ENCODE measurements at regions not wholly inside any gene's neighbourhood (a gene's known extent, or its start where the extent isn't known, plus 50 kb on each side); places are given as distances from the start of the nearest gene placed in this dataset.

GRCh38 chr14:104342435-104343293 is 204.3 kb downstream of the KIF26A start:
- TF ChIP-seq FOXP1 (CRISPR knock-in tag; IDR thresholded peaks at IDR 0.05; ENCODE audit: borderline replicate concordance) (no peak), HMGXB4 (CRISPR knock-in tag; IDR thresholded peaks at IDR 0.05) (0 out of 2 replicates have a peak, but pooled peaks have one; percentile 1), ZNF671 (CRISPR knock-in tag; IDR thresholded peaks at IDR 0.05) (no peak), EMX1 (CRISPR knock-in tag; IDR thresholded peaks at IDR 0.05) (no peak), FOXK1 (CRISPR knock-in tag; IDR thresholded peaks at IDR 0.05) (no peak), ZNF138 (CRISPR knock-in tag; conservative IDR thresholded peaks at IDR 0.05) (no peak)
- Mint-ChIP-seq H3K36me3 (peaks cover 6% of the 10 kb centered on the region; the same call in 1 of the 2 replicates), H3K4me1 (peaks cover 9% of the 10 kb centered on the region), H3K4me3 (no peak overlapping the region), H3K27me3 (ENCODE audit: low read depth) (peaks cover 23% of the 10 kb centered on the region), H3K9me3 (peaks cover 36% of the 10 kb centered on the region), H3K27ac (no peak overlapping the region)
- CTCF ChIA-PET = interaction anchor here (0.5 to 1.9 kb wide), 55 partner anchors 8 to 1028 kb away, joined by 3 to 22 read pairs (median 3); partner anchors contain the start of genes ASPG, BRF1 and TMEM179
- POLR2A ChIA-PET = no interaction called here
- ATAC-seq (peak; percentile 14; the same call in 1 of the 2 replicates), DNase-seq (ENCODE audit: low spot score) (peak; percentile 49)

- Mint-ChIP-seq H3K27ac (no peak overlapping the region), H3K4me3 (no peak overlapping the region), H3K4me1 (peaks cover 9% of the 10 kb centered on the region), H3K9me3 (peaks cover 31% of the 10 kb centered on the region), H3K27me3 (ENCODE audit: low read depth) (peaks cover 22% of the 10 kb centered on the region), H3K36me3 (peaks cover 5% of the 10 kb centered on the region; the same call in 1 of the 2 replicates)
- ATAC-seq (no peak), DNase-seq (ENCODE audit: low spot score) (no peak)
- ChIA-PET POLR2A (no interaction called here), CTCF (no interaction called here)
- TF ChIP-seq NR2C2 (CRISPR knock-in tag; IDR thresholded peaks at IDR 0.05) (no peak), ETV6 (CRISPR knock-in tag; IDR thresholded peaks at IDR 0.05) (no peak), KAT7 (CRISPR knock-in tag; IDR thresholded peaks at IDR 0.05; ENCODE audit: borderline replicate concordance) (no peak), CTCF (IDR thresholded peaks at IDR 0.05) (no peak), GRHL2 (CRISPR knock-in tag; IDR thresholded peaks at IDR 0.05; ENCODE audit: insufficient replicate concordance, severe bottlenecking) (no peak), PREB (CRISPR knock-in tag; IDR thresholded peaks at IDR 0.05; ENCODE audit: borderline replicate concordance) (no peak), ESRRA (CRISPR knock-in tag; IDR thresholded peaks at IDR 0.05; ENCODE audit: borderline replicate concordance) (no peak), ZNF425 (CRISPR knock-in tag; conservative IDR thresholded peaks at IDR 0.05) (no peak), RORB (CRISPR knock-in tag; IDR thresholded peaks at IDR 0.05) (no peak), SMAD4 (CRISPR knock-in tag; IDR thresholded peaks at IDR 0.05) (no peak), NR1H2 (CRISPR knock-in tag; IDR thresholded peaks at IDR 0.05) (no peak), PRDM15 (CRISPR knock-in tag; IDR thresholded peaks at IDR 0.05) (no peak), FOXJ3 (CRISPR knock-in tag; IDR thresholded peaks at IDR 0.05; ENCODE audit: borderline replicate concordance) (no peak), IRF2 (CRISPR knock-in tag; IDR thresholded peaks at IDR 0.05; ENCODE audit: borderline replicate concordance, low read depth) (no peak), MXD4 (CRISPR knock-in tag; IDR thresholded peaks at IDR 0.05; ENCODE audit: borderline replicate concordance) (no peak), CREB1 (CRISPR knock-in tag; IDR thresholded peaks at IDR 0.05) (no peak)
Observed at GRCh38 chr14:104343294-104343625, 204.9 kb downstream of the KIF26A start.

All from WTC11 (cell line).